HepG2 (cell line): ENCODE measurements at regions not wholly inside any gene's neighbourhood (a gene's known extent, or its start where the extent isn't known, plus 50 kb on each side); places are given as distances from the start of the nearest gene placed in this dataset.

Experiments
- ATAC-seq: fragments of 200-7000 bp; cut with Tn5 transposase; 3 replicates; pipeline ENCODE4 v1.9.1; 2020; ENCODE audit warnings: mild to moderate bottlenecking, moderate library complexity
- BruUV-seq: library from RNA; stranded (reverse); fragments of 400-500 nt; replicated peaks from 2 replicates; lab custom pipeline; 2021; lab: Mats Ljungman, UMichigan
- CTCF ChIA-PET: fragments of 300-600 bp; formaldehyde crosslinking; extraction: SDS; loops from one replicate; lab custom pipeline; 2021; ENCODE audit warnings: low total read pairs, inconsistent platforms, low intra/inter-chr PET ratio; lab: Yijun Ruan, JAX
- POLR2A ChIA-PET: fragments of 350-600 bp; sonication (Branson Sonifier 250); formaldehyde crosslinking; loops from one replicate; lab custom pipeline; 2020; ENCODE audit warnings: antibody characterized with exemption, inconsistent platforms; lab: Yijun Ruan, JAX
- DNase-seq: peaks from one replicate; pipeline ENCODE4 v3.0.0-alpha.2; 2015; ENCODE audit warnings: low spot score
- FAIRE-seq: peaks from 3 replicates; lab custom pipeline; 2011; peaks lifted over from hg19 to GRCh38; lab: Jason Lieb, UNC
- H2AFZ ChIP-seq: one replicate; pipeline ENCODE4 v1.6.1; 2011; ENCODE audit warnings: low read length, inconsistent platforms
- H3K27ac ChIP-seq: fragments of 300-600 bp; 3 replicates; pipeline ENCODE4 v1.8.0; 2011; ENCODE audit warnings: mixed run types, mild to moderate bottlenecking, mixed read lengths, low read length, inconsistent platforms; ENCODE audit not compliant: insufficient read depth; ENCODE audit errors: extremely low read length
- H3K27me3 ChIP-seq, 2 experiments: fragments of 200-600 bp in 1 of 2; 2 replicates in 1 of 2; 3 replicates in 1 of 2; pipeline versions ENCODE4 v1.6.0 to v1.8.0; 2011; ENCODE audit warnings: low read length in 2 of 2, mild to moderate bottlenecking in 2 of 2, moderate library complexity in 2 of 2, inconsistent platforms in 1 of 2; ENCODE audit not compliant: insufficient read depth in 2 of 2, control insufficient read depth in 1 of 2
- H3K36me3 ChIP-seq, 2 experiments: fragments of 200-600 bp in 1 of 2; replicated peaks in 1 of 2; 2 replicates in 1 of 2; 3 replicates in 1 of 2; pipeline versions ENCODE4 v1.5.1 to v1.8.0; 2011; ENCODE audit warnings: low read length in 2 of 2, inconsistent platforms in 1 of 2; ENCODE audit not compliant: insufficient read depth in 2 of 2, control insufficient read depth in 1 of 2
- H3K4me1 ChIP-seq: 2 replicates; pipeline ENCODE4 v1.5.1; 2012; ENCODE audit warnings: low read length, inconsistent platforms; ENCODE audit not compliant: insufficient read depth
- H3K4me2 ChIP-seq: 2 replicates; pipeline ENCODE4 v1.6.0; 2011; ENCODE audit warnings: low read depth, low read length, inconsistent platforms
- H3K4me3 ChIP-seq, 3 experiments: fragments of 200-600 bp in 1 of 3; sonication (generic), shearing (Covaris generic) in 1 of 3; replicated peaks in 1 of 3; 2 replicates each; pipeline ENCODE4 v1.5.1; 2011 to 2016; ENCODE audit warnings: low read length in 3 of 3, inconsistent platforms in 2 of 3, low read depth in 2 of 3, mild to moderate bottlenecking in 2 of 3, control low read depth in 1 of 3, mixed read lengths in 1 of 3; ENCODE audit not compliant: insufficient read depth in 1 of 3
- H3K79me2 ChIP-seq: one replicate; pipeline ENCODE4 v1.6.1; 2011; ENCODE audit warnings: low read length, inconsistent platforms; ENCODE audit not compliant: insufficient read depth
- H3K9ac ChIP-seq: 2 replicates; pipeline ENCODE4 v1.6.0; 2011; ENCODE audit warnings: mild to moderate bottlenecking, low read depth, low read length, inconsistent platforms; ENCODE audit not compliant: insufficient read depth
- H3K9me3 ChIP-seq: 2 replicates; pipeline ENCODE4 v1.5.1; 2012; ENCODE audit warnings: mild to moderate bottlenecking, low read length
- H4K20me1 ChIP-seq: 2 replicates; pipeline ENCODE4 v1.6.0; 2011; ENCODE audit warnings: inconsistent platforms, mild to moderate bottlenecking, low read length, moderate library complexity; ENCODE audit not compliant: insufficient read depth
- CBX2 ChIP-seq, 2 experiments: fragments of 200-600 bp in 1 of 2; sonication (generic); formaldehyde crosslinking in 1 of 2; IDR thresholded peaks; 2 replicates each; pipeline versions ENCODE4 v1.7.0 to v1.8.1; 2018 to 2022; ENCODE audit warnings: low read depth in 2 of 2, low read length in 1 of 2, mild to moderate bottlenecking in 1 of 2, missing genetic modification reagents in 1 of 2
- CCDC6 ChIP-seq: sonication (generic); formaldehyde crosslinking; IDR thresholded peaks from 2 replicates; pipeline ENCODE4 v1.8.1; 2022; ENCODE audit warnings: mild to moderate bottlenecking, missing genetic modification reagents, moderate library complexity
- GATA4 ChIP-seq: sonication (generic); IDR thresholded peaks from 2 replicates; pipeline ENCODE4 v1.6.1; 2016; ENCODE audit warnings: antibody characterized with exemption, low read depth, borderline replicate concordance
- GATAD2A ChIP-seq: IDR thresholded peaks from 2 replicates; pipeline ENCODE4 v1.6.1; 2016
- MAF1 ChIP-seq: sonication (generic); formaldehyde crosslinking; IDR thresholded peaks from 2 replicates; pipeline ENCODE4 v1.5.0; 2020; ENCODE audit warnings: missing genetic modification reagents, borderline replicate concordance
- MBNL3 ChIP-seq: fragments of 250-450 bp; sonication (Bioruptor Pico); conservative IDR thresholded peaks from 2 replicates; pipeline ENCODE4 v1.8.0; 2022; ENCODE audit warnings: mild to moderate bottlenecking, inconsistent platforms
- STAG1 ChIP-seq: sonication (generic); formaldehyde crosslinking; IDR thresholded peaks from 2 replicates; pipeline ENCODE4 v1.4.0; 2020; ENCODE audit warnings: missing genetic modification reagents
- ZBTB38 ChIP-seq: sonication (generic); formaldehyde crosslinking; IDR thresholded peaks from 2 replicates; pipeline ENCODE4 v1.5.1; 2020; ENCODE audit warnings: mild to moderate bottlenecking, missing genetic modification reagents
- ZNF703 ChIP-seq: sonication (generic); formaldehyde crosslinking; IDR thresholded peaks from 2 replicates; pipeline ENCODE4 v1.5.1; 2020; ENCODE audit warnings: missing genetic modification reagents, mild to moderate bottlenecking, moderate library complexity, borderline replicate concordance
- ZSCAN31 ChIP-seq: sonication (generic); formaldehyde crosslinking; IDR thresholded peaks from 2 replicates; pipeline ENCODE4 v1.5.0; 2020; ENCODE audit warnings: low read depth, mild to moderate bottlenecking, missing genetic modification reagents
- WGBS: methylation state at CpG from one replicate; pipeline ENCODE4 v1.1.6; 2017; ENCODE audit warnings: low lambda C conversion rate; 5-methylcytosine and 5-hydroxymethylcytosine counted together
- in situ Hi-C: cut with HindIII; loops from 2 replicates; pipeline ENCODE4 v1.10.0; 2017; ENCODE audit warnings: low pct_unique_long_range_greater_than_20kb; ENCODE audit not compliant: extremely low pct_ligation_motif_present
- intact Hi-C: fragments of 100-400 bp; cut with micrococcal nuclease; formaldehyde crosslinking; loops from one replicate; pipeline ENCODE4 v1.10.0; 2022; ENCODE audit not compliant: unreplicated experiment
- TF ChIP-seq, protein P1 (sequence below): sonication (generic); formaldehyde crosslinking; IDR thresholded peaks from 2 replicates; pipeline ENCODE4 v1.4.0; 2020; ENCODE audit warnings: mild to moderate bottlenecking, missing genetic modification reagents
- TF ChIP-seq, protein P2 (sequence below): sonication (generic); formaldehyde crosslinking; IDR thresholded peaks from 2 replicates; pipeline ENCODE4 v1.4.0; 2020; ENCODE audit warnings: mild to moderate bottlenecking, missing genetic modification reagents
- TF ChIP-seq, protein P3 (sequence below): sonication (generic); formaldehyde crosslinking; IDR thresholded peaks from 2 replicates; pipeline ENCODE4 v1.4.0; 2020; ENCODE audit warnings: missing genetic modification reagents, borderline replicate concordance

DNA sequence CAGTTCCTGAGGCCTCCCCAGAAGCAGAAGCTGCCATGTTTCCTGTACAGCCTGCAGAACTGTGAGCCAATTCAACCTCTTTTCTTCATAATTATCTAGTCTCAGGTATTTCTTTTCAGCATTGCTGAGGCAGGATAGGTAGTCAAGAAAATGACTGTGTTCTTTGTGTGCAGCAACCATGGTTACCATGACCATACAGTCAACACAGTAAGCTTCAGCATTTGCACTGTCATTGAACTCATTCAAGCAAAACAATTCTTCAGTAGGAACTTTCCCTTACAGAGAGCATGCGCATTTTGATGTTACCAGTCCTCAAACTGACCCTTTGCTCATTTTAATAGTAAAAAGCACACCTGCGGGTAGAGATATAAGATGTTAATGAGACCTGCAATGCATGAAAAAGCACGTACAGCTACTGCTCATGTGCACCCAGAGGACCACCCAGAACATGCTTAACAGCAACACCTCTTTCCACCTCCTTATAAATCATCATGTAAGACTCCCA, 180.8 kb downstream of the PRKX start:
- Histone ChIP-seq H3K36me3 (no peaks in the 10 kb centered on the region), H3K4me2 (no peak overlapping the region), H3K27ac (no peak overlapping the region), H4K20me1 (no peaks in the 10 kb centered on the region), H2AFZ (no peak overlapping the region), H3K4me1 (no peaks in the 10 kb centered on the region), H3K9ac (no peak overlapping the region), H3K4me3 (no peak overlapping the region), H3K79me2 (no peaks in the 10 kb centered on the region), H3K9me3 (no peaks in the 10 kb centered on the region), H3K27me3 (no peaks in the 10 kb centered on the region)
- no peak for TF ChIP-seq MBNL3 (CRISPR knock-in tag)
- TF ChIP-seq ZBTB38 (CRISPR knock-in tag) = no peak
- TF ChIP-seq, protein P1, sequence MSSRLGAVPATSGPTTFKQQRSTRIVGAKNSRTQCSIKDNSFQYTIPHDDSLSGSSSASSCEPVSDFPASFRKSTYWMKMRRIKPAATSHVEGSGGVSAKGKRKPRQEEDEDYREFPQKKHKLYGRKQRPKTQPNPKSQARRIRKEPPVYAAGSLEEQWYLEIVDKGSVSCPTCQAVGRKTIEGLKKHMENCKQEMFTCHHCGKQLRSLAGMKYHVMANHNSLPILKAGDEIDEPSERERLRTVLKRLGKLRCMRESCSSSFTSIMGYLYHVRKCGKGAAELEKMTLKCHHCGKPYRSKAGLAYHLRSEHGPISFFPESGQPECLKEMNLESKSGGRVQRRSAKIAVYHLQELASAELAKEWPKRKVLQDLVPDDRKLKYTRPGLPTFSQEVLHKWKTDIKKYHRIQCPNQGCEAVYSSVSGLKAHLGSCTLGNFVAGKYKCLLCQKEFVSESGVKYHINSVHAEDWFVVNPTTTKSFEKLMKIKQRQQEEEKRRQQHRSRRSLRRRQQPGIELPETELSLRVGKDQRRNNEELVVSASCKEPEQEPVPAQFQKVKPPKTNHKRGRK (CRISPR knock-in tag) = no peak
- TF ChIP-seq CBX2 (IDR thresholded peaks at IDR 0.05; ENCODE audit: low read depth, low read length) = no peak
- TF ChIP-seq CBX2 (CRISPR knock-in tag; IDR thresholded peaks at IDR 0.05; ENCODE audit: low read depth) = no peak
- TF ChIP-seq ZNF703 (CRISPR knock-in tag) = no peak
- no peak for TF ChIP-seq STAG1 (CRISPR knock-in tag)
- TF ChIP-seq CCDC6 (CRISPR knock-in tag) = no peak
- TF ChIP-seq MAF1 (CRISPR knock-in tag) = no peak
- TF ChIP-seq, protein P2, sequence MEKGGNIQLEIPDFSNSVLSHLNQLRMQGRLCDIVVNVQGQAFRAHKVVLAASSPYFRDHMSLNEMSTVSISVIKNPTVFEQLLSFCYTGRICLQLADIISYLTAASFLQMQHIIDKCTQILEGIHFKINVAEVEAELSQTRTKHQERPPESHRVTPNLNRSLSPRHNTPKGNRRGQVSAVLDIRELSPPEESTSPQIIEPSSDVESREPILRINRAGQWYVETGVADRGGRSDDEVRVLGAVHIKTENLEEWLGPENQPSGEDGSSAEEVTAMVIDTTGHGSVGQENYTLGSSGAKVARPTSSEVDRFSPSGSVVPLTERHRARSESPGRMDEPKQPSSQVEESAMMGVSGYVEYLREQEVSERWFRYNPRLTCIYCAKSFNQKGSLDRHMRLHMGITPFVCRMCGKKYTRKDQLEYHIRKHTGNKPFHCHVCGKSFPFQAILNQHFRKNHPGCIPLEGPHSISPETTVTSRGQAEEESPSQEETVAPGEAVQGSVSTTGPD (CRISPR knock-in tag) = no peak
- no peak for TF ChIP-seq ZSCAN31 (CRISPR knock-in tag)
- TF ChIP-seq, protein P3, sequence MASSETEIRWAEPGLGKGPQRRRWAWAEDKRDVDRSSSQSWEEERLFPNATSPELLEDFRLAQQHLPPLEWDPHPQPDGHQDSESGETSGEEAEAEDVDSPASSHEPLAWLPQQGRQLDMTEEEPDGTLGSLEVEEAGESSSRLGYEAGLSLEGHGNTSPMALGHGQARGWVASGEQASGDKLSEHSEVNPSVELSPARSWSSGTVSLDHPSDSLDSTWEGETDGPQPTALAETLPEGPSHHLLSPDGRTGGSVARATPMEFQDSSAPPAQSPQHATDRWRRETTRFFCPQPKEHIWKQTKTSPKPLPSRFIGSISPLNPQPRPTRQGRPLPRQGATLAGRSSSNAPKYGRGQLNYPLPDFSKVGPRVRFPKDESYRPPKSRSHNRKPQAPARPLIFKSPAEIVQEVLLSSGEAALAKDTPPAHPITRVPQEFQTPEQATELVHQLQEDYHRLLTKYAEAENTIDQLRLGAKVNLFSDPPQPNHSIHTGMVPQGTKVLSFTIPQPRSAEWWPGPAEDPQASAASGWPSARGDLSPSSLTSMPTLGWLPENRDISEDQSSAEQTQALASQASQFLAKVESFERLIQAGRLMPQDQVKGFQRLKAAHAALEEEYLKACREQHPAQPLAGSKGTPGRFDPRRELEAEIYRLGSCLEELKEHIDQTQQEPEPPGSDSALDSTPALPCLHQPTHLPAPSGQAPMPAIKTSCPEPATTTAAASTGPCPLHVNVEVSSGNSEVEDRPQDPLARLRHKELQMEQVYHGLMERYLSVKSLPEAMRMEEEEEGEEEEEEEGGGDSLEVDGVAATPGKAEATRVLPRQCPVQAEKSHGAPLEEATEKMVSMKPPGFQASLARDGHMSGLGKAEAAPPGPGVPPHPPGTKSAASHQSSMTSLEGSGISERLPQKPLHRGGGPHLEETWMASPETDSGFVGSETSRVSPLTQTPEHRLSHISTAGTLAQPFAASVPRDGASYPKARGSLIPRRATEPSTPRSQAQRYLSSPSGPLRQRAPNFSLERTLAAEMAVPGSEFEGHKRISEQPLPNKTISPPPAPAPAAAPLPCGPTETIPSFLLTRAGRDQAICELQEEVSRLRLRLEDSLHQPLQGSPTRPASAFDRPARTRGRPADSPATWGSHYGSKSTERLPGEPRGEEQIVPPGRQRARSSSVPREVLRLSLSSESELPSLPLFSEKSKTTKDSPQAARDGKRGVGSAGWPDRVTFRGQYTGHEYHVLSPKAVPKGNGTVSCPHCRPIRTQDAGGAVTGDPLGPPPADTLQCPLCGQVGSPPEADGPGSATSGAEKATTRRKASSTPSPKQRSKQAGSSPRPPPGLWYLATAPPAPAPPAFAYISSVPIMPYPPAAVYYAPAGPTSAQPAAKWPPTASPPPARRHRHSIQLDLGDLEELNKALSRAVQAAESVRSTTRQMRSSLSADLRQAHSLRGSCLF = no peak
- TF ChIP-seq GATAD2A (CRISPR knock-in tag) = no peak
- no peak for TF ChIP-seq GATA4
- no peak for FAIRE-seq
- POLR2A ChIA-PET = no interaction called here
- in situ Hi-C loops (no loop called here), intact Hi-C loops (no loop called here)
- CTCF ChIA-PET = no interaction called here
- ATAC-seq = no peak
- no TSS peak for BruUV-seq
- DNase-seq = no peak
- WGBS = 50% methylated on average over 2 of the region's 3 CpGs
